ENCODE measurements at regions not wholly inside any gene's neighbourhood (a gene's known extent, or its start where the extent isn't known, plus 50 kb on each side); places are given as distances from the start of the nearest gene placed in this dataset.

DNA sequence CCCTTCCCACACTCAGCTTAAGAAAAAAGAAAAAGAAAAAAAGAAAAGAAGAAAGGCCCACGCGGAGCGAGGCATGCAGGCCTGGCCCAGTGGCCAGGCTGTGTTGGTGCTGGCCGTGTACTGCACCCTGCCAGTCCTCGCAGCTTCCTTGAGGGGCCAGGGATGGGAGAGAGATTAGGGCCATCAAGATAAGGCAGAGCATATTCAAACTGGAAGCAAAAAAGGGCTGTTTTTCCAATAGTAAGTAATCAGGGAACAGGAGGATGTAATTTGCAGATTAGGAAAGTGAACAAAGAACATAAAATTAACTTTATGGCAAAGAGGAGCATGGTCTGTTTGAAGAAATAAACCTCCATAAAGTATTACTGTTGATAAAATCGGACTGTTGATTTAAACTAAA is 319.6 kb upstream of the CLINT1 start:
- TF ChIP-seq, protein P1, sequence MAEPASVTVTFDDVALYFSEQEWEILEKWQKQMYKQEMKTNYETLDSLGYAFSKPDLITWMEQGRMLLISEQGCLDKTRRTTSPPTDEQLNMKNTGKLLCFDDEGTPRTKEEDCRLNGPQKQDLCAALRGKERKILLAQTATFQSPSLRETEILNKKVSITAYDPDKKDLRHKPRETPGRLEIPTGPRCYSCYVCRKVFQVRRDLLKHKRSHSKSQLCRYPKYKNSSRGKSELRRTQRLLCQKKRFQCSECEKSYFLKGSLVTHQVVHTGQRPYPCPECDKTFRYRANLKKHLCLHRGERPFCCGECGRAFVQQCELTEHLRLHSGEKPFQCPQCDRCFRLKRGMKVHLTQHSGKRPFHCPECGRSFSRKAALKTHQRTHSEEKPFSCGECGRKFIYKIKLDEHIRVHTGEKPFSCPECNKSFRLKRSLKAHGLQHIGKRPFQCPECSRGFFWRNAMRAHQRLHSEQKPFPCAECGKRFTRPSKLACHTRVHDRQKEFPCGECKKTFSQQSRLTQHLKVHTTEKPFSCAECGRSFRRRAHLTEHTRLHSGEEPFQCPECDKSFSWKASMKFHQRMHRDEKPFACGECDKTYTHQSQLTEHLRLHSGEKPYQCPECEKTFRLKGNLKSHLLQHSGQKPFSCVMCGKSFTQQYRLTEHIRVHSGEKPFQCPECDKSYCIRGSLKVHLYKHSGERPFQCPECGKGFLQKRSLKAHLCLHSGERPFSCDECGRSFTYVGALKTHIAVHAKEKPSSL (CRISPR knock-in tag; conservative IDR thresholded peaks at IDR 0.05): no peak
- TF ChIP-seq GRHL2 (CRISPR knock-in tag; IDR thresholded peaks at IDR 0.05; ENCODE audit: insufficient replicate concordance, severe bottlenecking): no peak
- TF ChIP-seq, protein P2, sequence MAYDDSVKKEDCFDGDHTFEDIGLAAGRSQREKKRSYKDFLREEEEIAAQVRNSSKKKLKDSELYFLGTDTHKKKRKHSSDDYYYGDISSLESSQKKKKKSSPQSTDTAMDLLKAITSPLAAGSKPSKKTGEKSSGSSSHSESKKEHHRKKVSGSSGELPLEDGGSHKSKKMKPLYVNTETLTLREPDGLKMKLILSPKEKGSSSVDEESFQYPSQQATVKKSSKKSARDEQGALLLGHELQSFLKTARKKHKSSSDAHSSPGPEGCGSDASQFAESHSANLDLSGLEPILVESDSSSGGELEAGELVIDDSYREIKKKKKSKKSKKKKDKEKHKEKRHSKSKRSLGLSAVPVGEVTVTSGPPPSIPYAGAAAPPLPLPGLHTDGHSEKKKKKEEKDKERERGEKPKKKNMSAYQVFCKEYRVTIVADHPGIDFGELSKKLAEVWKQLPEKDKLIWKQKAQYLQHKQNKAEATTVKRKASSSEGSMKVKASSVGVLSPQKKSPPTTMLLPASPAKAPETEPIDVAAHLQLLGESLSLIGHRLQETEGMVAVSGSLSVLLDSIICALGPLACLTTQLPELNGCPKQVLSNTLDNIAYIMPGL (CRISPR knock-in tag; IDR thresholded peaks at IDR 0.05): no peak
- TF ChIP-seq NR2C2 (CRISPR knock-in tag; IDR thresholded peaks at IDR 0.05): no peak
- TF ChIP-seq, protein P3, sequence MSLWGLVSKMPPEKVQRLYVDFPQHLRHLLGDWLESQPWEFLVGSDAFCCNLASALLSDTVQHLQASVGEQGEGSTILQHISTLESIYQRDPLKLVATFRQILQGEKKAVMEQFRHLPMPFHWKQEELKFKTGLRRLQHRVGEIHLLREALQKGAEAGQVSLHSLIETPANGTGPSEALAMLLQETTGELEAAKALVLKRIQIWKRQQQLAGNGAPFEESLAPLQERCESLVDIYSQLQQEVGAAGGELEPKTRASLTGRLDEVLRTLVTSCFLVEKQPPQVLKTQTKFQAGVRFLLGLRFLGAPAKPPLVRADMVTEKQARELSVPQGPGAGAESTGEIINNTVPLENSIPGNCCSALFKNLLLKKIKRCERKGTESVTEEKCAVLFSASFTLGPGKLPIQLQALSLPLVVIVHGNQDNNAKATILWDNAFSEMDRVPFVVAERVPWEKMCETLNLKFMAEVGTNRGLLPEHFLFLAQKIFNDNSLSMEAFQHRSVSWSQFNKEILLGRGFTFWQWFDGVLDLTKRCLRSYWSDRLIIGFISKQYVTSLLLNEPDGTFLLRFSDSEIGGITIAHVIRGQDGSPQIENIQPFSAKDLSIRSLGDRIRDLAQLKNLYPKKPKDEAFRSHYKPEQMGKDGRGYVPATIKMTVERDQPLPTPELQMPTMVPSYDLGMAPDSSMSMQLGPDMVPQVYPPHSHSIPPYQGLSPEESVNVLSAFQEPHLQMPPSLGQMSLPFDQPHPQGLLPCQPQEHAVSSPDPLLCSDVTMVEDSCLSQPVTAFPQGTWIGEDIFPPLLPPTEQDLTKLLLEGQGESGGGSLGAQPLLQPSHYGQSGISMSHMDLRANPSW (CRISPR knock-in tag; conservative IDR thresholded peaks at IDR 0.05; ENCODE audit: low read depth): no peak
- TF ChIP-seq MYBL2 (CRISPR knock-in tag; IDR thresholded peaks at IDR 0.05): no peak
- no peak for TF ChIP-seq IRF2 (CRISPR knock-in tag; IDR thresholded peaks at IDR 0.05; ENCODE audit: borderline replicate concordance, low read depth)
- no peak for TF ChIP-seq NFYB (CRISPR knock-in tag; conservative IDR thresholded peaks at IDR 0.05; ENCODE audit: low read depth)
- TF ChIP-seq, protein P4, sequence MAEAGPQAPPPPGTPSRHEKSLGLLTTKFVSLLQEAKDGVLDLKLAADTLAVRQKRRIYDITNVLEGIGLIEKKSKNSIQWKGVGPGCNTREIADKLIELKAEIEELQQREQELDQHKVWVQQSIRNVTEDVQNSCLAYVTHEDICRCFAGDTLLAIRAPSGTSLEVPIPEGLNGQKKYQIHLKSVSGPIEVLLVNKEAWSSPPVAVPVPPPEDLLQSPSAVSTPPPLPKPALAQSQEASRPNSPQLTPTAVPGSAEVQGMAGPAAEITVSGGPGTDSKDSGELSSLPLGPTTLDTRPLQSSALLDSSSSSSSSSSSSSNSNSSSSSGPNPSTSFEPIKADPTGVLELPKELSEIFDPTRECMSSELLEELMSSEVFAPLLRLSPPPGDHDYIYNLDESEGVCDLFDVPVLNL (CRISPR knock-in tag; IDR thresholded peaks at IDR 0.05; ENCODE audit: borderline replicate concordance, low read depth): no peak
- no peak for TF ChIP-seq FOXJ3 (CRISPR knock-in tag; IDR thresholded peaks at IDR 0.05; ENCODE audit: borderline replicate concordance)
- no peak for TF ChIP-seq ZNF423 (CRISPR knock-in tag; IDR thresholded peaks at IDR 0.05)
- TF ChIP-seq ELF4 (CRISPR knock-in tag; IDR thresholded peaks at IDR 0.05; ENCODE audit: low read depth): no peak
- no peak for TF ChIP-seq ESRRA (CRISPR knock-in tag; IDR thresholded peaks at IDR 0.05; ENCODE audit: borderline replicate concordance)
- TF ChIP-seq, protein P5, sequence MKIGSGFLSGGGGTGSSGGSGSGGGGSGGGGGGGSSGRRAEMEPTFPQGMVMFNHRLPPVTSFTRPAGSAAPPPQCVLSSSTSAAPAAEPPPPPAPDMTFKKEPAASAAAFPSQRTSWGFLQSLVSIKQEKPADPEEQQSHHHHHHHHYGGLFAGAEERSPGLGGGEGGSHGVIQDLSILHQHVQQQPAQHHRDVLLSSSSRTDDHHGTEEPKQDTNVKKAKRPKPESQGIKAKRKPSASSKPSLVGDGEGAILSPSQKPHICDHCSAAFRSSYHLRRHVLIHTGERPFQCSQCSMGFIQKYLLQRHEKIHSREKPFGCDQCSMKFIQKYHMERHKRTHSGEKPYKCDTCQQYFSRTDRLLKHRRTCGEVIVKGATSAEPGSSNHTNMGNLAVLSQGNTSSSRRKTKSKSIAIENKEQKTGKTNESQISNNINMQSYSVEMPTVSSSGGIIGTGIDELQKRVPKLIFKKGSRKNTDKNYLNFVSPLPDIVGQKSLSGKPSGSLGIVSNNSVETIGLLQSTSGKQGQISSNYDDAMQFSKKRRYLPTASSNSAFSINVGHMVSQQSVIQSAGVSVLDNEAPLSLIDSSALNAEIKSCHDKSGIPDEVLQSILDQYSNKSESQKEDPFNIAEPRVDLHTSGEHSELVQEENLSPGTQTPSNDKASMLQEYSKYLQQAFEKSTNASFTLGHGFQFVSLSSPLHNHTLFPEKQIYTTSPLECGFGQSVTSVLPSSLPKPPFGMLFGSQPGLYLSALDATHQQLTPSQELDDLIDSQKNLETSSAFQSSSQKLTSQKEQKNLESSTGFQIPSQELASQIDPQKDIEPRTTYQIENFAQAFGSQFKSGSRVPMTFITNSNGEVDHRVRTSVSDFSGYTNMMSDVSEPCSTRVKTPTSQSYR (CRISPR knock-in tag; IDR thresholded peaks at IDR 0.05): no peak
- ATAC-seq (no peak), DNase-seq (ENCODE audit: low spot score) (no peak)
- ChIA-PET POLR2A (no interaction called here), CTCF (no interaction called here)
- H3K9me3 Mint-ChIP-seq: no peaks in the 10 kb centered on the region
- H3K4me1 Mint-ChIP-seq: peaks cover 14% of the 10 kb centered on the region
- no peak overlapping the region for H3K4me3 Mint-ChIP-seq
- no peaks in the 10 kb centered on the region for H3K27me3 Mint-ChIP-seq (ENCODE audit: low read depth)
- H3K27ac Mint-ChIP-seq: no peak overlapping the region
- no peaks in the 10 kb centered on the region for H3K36me3 Mint-ChIP-seq

DNA sequence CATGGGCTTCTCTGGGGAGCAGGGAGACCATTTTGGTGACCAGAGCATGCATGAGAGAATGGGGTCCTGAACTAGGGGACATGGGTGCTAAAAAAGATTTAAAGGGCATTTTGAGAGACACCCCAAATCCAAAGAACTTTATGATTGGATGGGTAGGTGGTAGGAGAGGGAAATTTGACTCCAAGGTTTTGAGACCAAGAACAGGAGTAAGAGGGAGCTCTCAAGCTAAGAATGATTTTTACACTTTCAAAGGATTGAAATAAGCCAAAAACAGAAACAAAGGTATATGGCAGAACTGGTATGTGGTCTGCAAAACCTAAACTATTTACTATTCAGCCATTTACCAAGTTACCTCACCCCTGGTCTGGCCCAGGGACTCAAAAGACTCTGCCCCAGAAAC is 318.2 kb upstream of the CLINT1 start:
- POLR2A ChIA-PET: no interaction called here
- ATAC-seq: no peak
- Mint-ChIP-seq H3K27ac (no peak overlapping the region), H3K4me3 (no peak overlapping the region), H3K4me1 (peaks cover 14% of the 10 kb centered on the region), H3K36me3 (no peaks in the 10 kb centered on the region), H3K9me3 (no peaks in the 10 kb centered on the region), H3K27me3 (ENCODE audit: low read depth) (no peaks in the 10 kb centered on the region)
- CTCF ChIA-PET: interaction anchor here (0.9 kb wide), 1 partner anchor 310 kb away, joined by 3 read pairs; no protein-coding TSS in a partner anchor
- no peak for DNase-seq (ENCODE audit: low spot score)
- TF ChIP-seq NFYB (CRISPR knock-in tag; conservative IDR thresholded peaks at IDR 0.05; ENCODE audit: low read depth) (no peak), ZNF121 (CRISPR knock-in tag; IDR thresholded peaks at IDR 0.05) (no peak), ELF4 (CRISPR knock-in tag; IDR thresholded peaks at IDR 0.05; ENCODE audit: low read depth) (no peak), CBFB (CRISPR knock-in tag; IDR thresholded peaks at IDR 0.05; ENCODE audit: low read depth) (no peak), ESRRA (CRISPR knock-in tag; IDR thresholded peaks at IDR 0.05; ENCODE audit: borderline replicate concordance) (no peak), TCF7 (CRISPR knock-in tag; IDR thresholded peaks at IDR 0.05; ENCODE audit: low read depth) (no peak), CREB1 (CRISPR knock-in tag; IDR thresholded peaks at IDR 0.05) (no peak)
- TF ChIP-seq, protein P6, sequence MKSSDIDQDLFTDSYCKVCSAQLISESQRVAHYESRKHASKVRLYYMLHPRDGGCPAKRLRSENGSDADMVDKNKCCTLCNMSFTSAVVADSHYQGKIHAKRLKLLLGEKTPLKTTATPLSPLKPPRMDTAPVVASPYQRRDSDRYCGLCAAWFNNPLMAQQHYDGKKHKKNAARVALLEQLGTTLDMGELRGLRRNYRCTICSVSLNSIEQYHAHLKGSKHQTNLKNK (CRISPR knock-in tag; IDR thresholded peaks at IDR 0.05): no peak
- TF ChIP-seq, protein P7, sequence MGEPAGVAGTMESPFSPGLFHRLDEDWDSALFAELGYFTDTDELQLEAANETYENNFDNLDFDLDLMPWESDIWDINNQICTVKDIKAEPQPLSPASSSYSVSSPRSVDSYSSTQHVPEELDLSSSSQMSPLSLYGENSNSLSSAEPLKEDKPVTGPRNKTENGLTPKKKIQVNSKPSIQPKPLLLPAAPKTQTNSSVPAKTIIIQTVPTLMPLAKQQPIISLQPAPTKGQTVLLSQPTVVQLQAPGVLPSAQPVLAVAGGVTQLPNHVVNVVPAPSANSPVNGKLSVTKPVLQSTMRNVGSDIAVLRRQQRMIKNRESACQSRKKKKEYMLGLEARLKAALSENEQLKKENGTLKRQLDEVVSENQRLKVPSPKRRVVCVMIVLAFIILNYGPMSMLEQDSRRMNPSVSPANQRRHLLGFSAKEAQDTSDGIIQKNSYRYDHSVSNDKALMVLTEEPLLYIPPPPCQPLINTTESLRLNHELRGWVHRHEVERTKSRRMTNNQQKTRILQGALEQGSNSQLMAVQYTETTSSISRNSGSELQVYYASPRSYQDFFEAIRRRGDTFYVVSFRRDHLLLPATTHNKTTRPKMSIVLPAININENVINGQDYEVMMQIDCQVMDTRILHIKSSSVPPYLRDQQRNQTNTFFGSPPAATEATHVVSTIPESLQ (CRISPR knock-in tag; IDR thresholded peaks at IDR 0.05): no peak
- TF ChIP-seq, protein P8, sequence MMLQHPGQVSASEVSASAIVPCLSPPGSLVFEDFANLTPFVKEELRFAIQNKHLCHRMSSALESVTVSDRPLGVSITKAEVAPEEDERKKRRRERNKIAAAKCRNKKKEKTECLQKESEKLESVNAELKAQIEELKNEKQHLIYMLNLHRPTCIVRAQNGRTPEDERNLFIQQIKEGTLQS (CRISPR knock-in tag; conservative IDR thresholded peaks at IDR 0.05): no peak

Data from WTC11 (cell line).